ENCODE measurements at regions not wholly inside any gene's neighbourhood (a gene's known extent, or its start where the extent isn't known, plus 50 kb on each side); places are given as distances from the start of the nearest gene placed in this dataset.

DNA sequence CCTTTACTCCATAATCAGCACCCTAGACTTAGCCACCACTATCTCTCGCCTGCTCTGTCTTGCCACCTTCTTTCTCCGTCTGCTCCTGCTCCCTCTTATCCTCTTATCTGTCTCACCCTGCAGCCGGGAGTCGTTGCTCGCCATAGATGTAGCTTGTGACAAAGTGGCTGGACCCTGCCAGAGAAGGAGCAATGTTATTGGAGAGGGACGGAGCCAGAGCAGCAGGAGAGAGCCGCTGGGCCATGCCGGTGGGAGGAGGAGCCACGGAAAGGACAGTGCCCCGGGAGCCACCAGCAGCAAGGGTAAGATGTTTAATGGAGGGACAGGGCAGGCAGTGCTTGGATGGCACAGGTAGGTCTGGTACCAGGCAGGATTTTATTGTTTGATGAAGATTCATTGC is 137.3 kb downstream of the SEC61B start:
- no peak for TF ChIP-seq CTCF (conservative IDR thresholded peaks at IDR 0.05; ENCODE audit: low read length)
- no peak for DNase-seq (ENCODE audit: low read depth)
- H3K4me3 ChIP-seq (ENCODE audit: low read length): no peak overlapping the region

- no peak for TF ChIP-seq CTCF (conservative IDR thresholded peaks at IDR 0.05; ENCODE audit: low read length)
- no peak for DNase-seq (ENCODE audit: low read depth)
- no peak overlapping the region for H3K4me3 ChIP-seq (ENCODE audit: low read length)
These were observed 137.9 kb downstream of the SEC61B start for GRCh38 chr9:99360026-99360425.

GRCh38 chr9:99361817-99362216 is 139.7 kb downstream of the SEC61B start:
- no peak for TF ChIP-seq CTCF (conservative IDR thresholded peaks at IDR 0.05; ENCODE audit: low read length)
- H3K4me3 ChIP-seq (ENCODE audit: low read length): no peak overlapping the region
- no peak for DNase-seq (ENCODE audit: low read depth)

GRCh38 chr9:99362321-99362720 is 140.2 kb downstream of the SEC61B start:
- TF ChIP-seq CTCF (conservative IDR thresholded peaks at IDR 0.05; ENCODE audit: low read length): no peak
- DNase-seq (ENCODE audit: low read depth): no peak
- H3K4me3 ChIP-seq (ENCODE audit: low read length): no peak overlapping the region

DNA sequence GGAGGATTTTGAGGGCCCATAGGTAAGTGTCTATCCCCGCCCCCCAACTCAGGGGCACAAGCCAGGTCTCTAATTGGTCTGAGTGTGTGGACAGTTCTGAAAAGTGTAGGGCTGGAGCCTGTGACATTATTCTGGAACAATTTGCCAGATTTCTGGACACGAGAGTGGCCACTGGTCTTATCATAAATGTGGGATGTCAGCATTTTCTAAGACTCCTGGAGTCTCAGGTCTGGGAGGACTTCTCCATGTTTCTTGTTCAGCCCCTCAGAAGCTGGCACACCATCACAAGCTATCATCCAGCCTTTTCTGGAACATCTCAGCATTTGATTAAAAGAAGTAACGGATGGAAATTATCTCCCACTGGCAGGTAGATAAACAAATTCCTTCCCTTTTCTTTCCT is 141.4 kb downstream of the SEC61B start:
- no peak for TF ChIP-seq CTCF (conservative IDR thresholded peaks at IDR 0.05; ENCODE audit: low read length)
- no peak overlapping the region for H3K4me3 ChIP-seq (ENCODE audit: low read length)
- DNase-seq (ENCODE audit: low read depth): no peak

GRCh38 chr9:99365233-99365980 is 143.3 kb downstream of the SEC61B start:
- no peak for TF ChIP-seq CTCF (conservative IDR thresholded peaks at IDR 0.05; ENCODE audit: low read length)
- DNase-seq (ENCODE audit: low read depth): peak; percentile 76
- no peak overlapping the region for H3K4me3 ChIP-seq (ENCODE audit: low read length)

DNA sequence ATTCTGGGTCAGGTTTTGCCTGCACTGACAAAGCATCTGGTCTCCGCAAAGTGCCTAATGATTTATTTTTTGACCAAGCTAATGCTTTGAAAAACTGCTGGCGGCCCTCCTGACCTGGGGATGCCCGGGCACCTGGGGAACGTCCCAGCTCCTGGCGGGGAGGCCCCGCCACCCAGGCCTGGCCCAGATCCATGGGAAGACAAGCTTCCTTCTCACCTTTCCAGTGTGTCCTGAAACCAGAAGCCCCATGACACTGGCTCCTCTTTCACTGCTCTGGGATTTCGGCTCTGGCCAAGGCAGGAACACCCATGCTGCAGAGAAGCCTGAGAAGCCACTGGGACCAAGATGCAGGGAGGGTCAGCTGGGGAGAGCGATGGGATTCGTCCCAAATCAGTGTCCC is 144.1 kb downstream of the SEC61B start:
- TF ChIP-seq CTCF (conservative IDR thresholded peaks at IDR 0.05; ENCODE audit: low read length): no peak
- no peak for DNase-seq (ENCODE audit: low read depth)
- H3K4me3 ChIP-seq (ENCODE audit: low read length): no peak overlapping the region

All from AG10803 (cell line).